LoVo (cell line): ENCODE measurements at regions not wholly inside any gene's neighbourhood (a gene's known extent, or its start where the extent isn't known, plus 50 kb on each side); places are given as distances from the start of the nearest gene placed in this dataset.
A peak's percentile ranks its signal among the peaks of the same experiment; 100 is the strongest.

ENCODE experiments used
- DNase-seq: peaks from one replicate; pipeline ENCODE4 v3.0.0-alpha.2; 2016; ENCODE audit warnings: low spot score

- DNase-seq: no peak
These were observed 379.1 kb downstream of the DMRT2 start for GRCh38 chr9:1429297-1429696.

- DNase-seq: no peak
These were observed 381.3 kb downstream of the DMRT2 start for GRCh38 chr9:1431461-1431860.

- DNase-seq: no peak
These were observed 384.1 kb downstream of the DMRT2 start for GRCh38 chr9:1434052-1434767.

GRCh38 chr9:1434811-1435210 lies 384.7 kb downstream of the DMRT2 start:
- no peak for DNase-seq

GRCh38 chr9:1440256-1440655 lies 390.1 kb downstream of the DMRT2 start:
- DNase-seq: no peak

- DNase-seq: no peak
These were observed 391.9 kb downstream of the DMRT2 start for GRCh38 chr9:1442105-1442504.

- no peak for DNase-seq
These were observed 393.3 kb downstream of the DMRT2 start for GRCh38 chr9:1443450-1443849.

GRCh38 chr9:1446671-1447070 lies 396.5 kb downstream of the DMRT2 start:
- DNase-seq: no peak

- DNase-seq: no peak
These were observed 403.5 kb downstream of the DMRT2 start for GRCh38 chr9:1453636-1454035.

- DNase-seq: no peak
These were observed 404.1 kb downstream of the DMRT2 start for GRCh38 chr9:1454211-1454610.

- no peak for DNase-seq
These were observed 404.6 kb downstream of the DMRT2 start for GRCh38 chr9:1454616-1455347.

GRCh38 chr9:1455766-1456165 lies 405.6 kb downstream of the DMRT2 start:
- no peak for DNase-seq

GRCh38 chr9:1456301-1457024 lies 406.3 kb downstream of the DMRT2 start:
- DNase-seq: no peak

- no peak for DNase-seq
These were observed 407.3 kb downstream of the DMRT2 start for GRCh38 chr9:1457460-1457859.

- peak; percentile 86 for DNase-seq
These were observed 408.3 kb downstream of the DMRT2 start for GRCh38 chr9:1458503-1458902.

GRCh38 chr9:1460143-1460769 lies 410.1 kb downstream of the DMRT2 start:
- peak; percentile 10 for DNase-seq

GRCh38 chr9:1461812-1462211 lies 411.7 kb downstream of the DMRT2 start:
- DNase-seq: no peak

- DNase-seq: peak; percentile 53
These were observed 412.6 kb downstream of the DMRT2 start for GRCh38 chr9:1462626-1463308.

- no peak for DNase-seq
These were observed 419.8 kb downstream of the DMRT2 start for GRCh38 chr9:1469996-1470395.

- DNase-seq: no peak
These were observed 423.9 kb downstream of the DMRT2 start for GRCh38 chr9:1473956-1474634.

GRCh38 chr9:1474671-1475070 lies 424.5 kb downstream of the DMRT2 start:
- no peak for DNase-seq
